HEK293T (cell line): ENCODE measurements at regions not wholly inside any gene's neighbourhood (a gene's known extent, or its start where the extent isn't known, plus 50 kb on each side); places are given as distances from the start of the nearest gene placed in this dataset.

Source experiments
- CTCF ChIA-PET: fragments of 350-600 bp; formaldehyde crosslinking; extraction: SDS; loops from one replicate; lab custom pipeline; 2021; ENCODE audit warnings: antibody characterized with exemption, inconsistent platforms; lab: Yijun Ruan, JAX
- POLR2A ChIA-PET: fragments of 350-600 bp; formaldehyde crosslinking; extraction: SDS; loops from one replicate; lab custom pipeline; 2020; ENCODE audit warnings: antibody characterized with exemption, inconsistent platforms; lab: Yijun Ruan, JAX
- DNase-seq: peaks from one replicate; pipeline ENCODE4 v3.0.0; 2012; ENCODE audit warnings: mixed read lengths; ENCODE audit errors: extremely low spot score
- ARNT ChIP-seq: fragments of 450-650 bp; IDR thresholded peaks from 2 replicates; pipeline ENCODE4 v1.6.1; 2017; ENCODE audit warnings: mild to moderate bottlenecking
- BHLHE40 ChIP-seq: fragments of 450-650 bp; IDR thresholded peaks from 2 replicates; pipeline ENCODE4 v1.6.1; 2016; ENCODE audit warnings: mild to moderate bottlenecking, moderate library complexity, borderline replicate concordance
- CTBP1 ChIP-seq: fragments of 450-650 bp; IDR thresholded peaks from 2 replicates; pipeline ENCODE4 v1.6.1; 2016; ENCODE audit warnings: borderline replicate concordance
- ELF4 ChIP-seq: fragments of 450-650 bp; IDR thresholded peaks from 2 replicates; pipeline ENCODE4 v1.6.1; 2017; ENCODE audit warnings: antibody characterized with exemption
- FOXA1 ChIP-seq: fragments of 450-650 bp; IDR thresholded peaks from 2 replicates; pipeline ENCODE4 v1.6.1; 2016; ENCODE audit warnings: mild to moderate bottlenecking
- FOXK2 ChIP-seq: fragments of 450-650 bp; IDR thresholded peaks from 2 replicates; pipeline ENCODE4 v1.6.1; 2016; ENCODE audit warnings: mild to moderate bottlenecking
- FOXM1 ChIP-seq: fragments of 450-650 bp; IDR thresholded peaks from 2 replicates; pipeline ENCODE4 v1.6.1; 2017; ENCODE audit warnings: mild to moderate bottlenecking, borderline replicate concordance
- HDGF ChIP-seq: fragments of 450-650 bp; IDR thresholded peaks from 2 replicates; pipeline ENCODE4 v1.6.1; 2017; ENCODE audit warnings: antibody characterized with exemption, borderline replicate concordance
- L3MBTL2 ChIP-seq: fragments of 450-650 bp; conservative IDR thresholded peaks from 2 replicates; pipeline ENCODE4 v1.6.1; 2016; ENCODE audit warnings: mild to moderate bottlenecking
- LEF1 ChIP-seq: fragments of 450-650 bp; IDR thresholded peaks from 2 replicates; pipeline ENCODE4 v1.6.1; 2017; ENCODE audit warnings: mild to moderate bottlenecking, borderline replicate concordance
- NFRKB ChIP-seq: fragments of 450-650 bp; IDR thresholded peaks from 2 replicates; pipeline ENCODE4 v1.6.1; 2016; ENCODE audit warnings: mild to moderate bottlenecking, moderate library complexity
- SP1 ChIP-seq: fragments of 450-650 bp; IDR thresholded peaks from 2 replicates; pipeline ENCODE4 v1.6.1; 2017
- SUZ12 ChIP-seq: fragments of 450-650 bp; IDR thresholded peaks from 2 replicates; pipeline ENCODE4 v1.6.1; 2016; ENCODE audit warnings: mild to moderate bottlenecking
- TARDBP ChIP-seq: fragments of 450-650 bp; IDR thresholded peaks from 2 replicates; pipeline ENCODE4 v1.6.1; 2016
- ZNF384 ChIP-seq: fragments of 450-650 bp; IDR thresholded peaks from 2 replicates; pipeline ENCODE4 v1.6.1; 2016
- TF ChIP-seq, protein P1 (sequence below): fragments of 450-650 bp; IDR thresholded peaks from 2 replicates; pipeline ENCODE4 v1.6.1; 2016

DNA sequence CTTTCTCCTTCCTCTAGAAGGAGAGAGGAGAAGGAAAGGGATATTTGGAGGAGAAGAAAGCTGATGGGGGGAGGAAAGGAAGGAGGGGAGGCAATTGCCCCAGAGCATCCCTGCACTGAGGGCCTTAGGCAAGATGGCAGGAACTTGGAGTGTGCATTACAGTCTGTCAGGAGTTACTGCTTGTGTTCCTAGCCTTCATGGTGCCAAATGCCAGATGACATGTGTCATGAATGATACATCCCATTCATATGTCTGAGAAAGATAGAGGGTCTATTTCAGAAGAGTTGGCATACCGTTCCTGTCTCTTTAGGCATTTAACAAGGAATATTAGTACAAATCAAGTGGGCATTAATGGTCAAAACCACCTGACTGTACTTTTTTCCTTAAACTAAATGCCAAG lies 232.1 kb upstream of the NT5C1B start:
- POLR2A ChIA-PET: no interaction called here
- no peak for DNase-seq
- no peak for TF ChIP-seq L3MBTL2
- TF ChIP-seq LEF1: no peak
- no peak for TF ChIP-seq FOXK2
- TF ChIP-seq TARDBP: no peak
- TF ChIP-seq, protein P1, sequence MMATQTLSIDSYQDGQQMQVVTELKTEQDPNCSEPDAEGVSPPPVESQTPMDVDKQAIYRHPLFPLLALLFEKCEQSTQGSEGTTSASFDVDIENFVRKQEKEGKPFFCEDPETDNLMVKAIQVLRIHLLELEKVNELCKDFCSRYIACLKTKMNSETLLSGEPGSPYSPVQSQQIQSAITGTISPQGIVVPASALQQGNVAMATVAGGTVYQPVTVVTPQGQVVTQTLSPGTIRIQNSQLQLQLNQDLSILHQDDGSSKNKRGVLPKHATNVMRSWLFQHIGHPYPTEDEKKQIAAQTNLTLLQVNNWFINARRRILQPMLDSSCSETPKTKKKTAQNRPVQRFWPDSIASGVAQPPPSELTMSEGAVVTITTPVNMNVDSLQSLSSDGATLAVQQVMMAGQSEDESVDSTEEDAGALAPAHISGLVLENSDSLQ: no peak
- no peak for TF ChIP-seq HDGF
- no peak for TF ChIP-seq SP1
- TF ChIP-seq CTBP1: no peak
- CTCF ChIA-PET: no interaction called here

DNA sequence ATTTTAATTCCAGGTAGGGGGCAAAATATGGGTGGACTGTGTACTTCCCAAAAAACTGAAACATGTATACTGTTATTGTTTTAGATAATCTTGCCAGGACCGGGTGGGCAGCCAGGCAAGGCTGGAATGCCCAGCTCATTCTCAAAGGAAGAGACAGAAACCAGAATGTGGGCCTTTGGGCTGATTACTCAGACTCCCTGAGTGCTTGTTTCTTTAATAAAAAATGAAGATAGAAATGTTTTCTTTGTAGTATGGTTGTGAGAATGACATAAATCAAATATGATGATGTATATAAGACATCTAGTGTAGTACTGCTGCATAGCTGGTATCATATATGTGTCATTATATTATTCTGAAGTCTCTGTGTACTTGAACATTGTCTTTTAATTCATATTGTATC lies 231.6 kb upstream of the NT5C1B start:
- CTCF ChIA-PET: interaction anchor here (0.6 kb wide), 1 partner anchor 106 kb away, joined by 3 read pairs; no protein-coding TSS in a partner anchor
- TF ChIP-seq LEF1 (no peak), L3MBTL2 (no peak), ARNT (no peak), FOXM1 (no peak), FOXA1 (no peak), FOXK2 (no peak), CTBP1 (no peak), BHLHE40 (no peak), ZNF384 (no peak), SUZ12 (no peak), SP1 (no peak), HDGF (no peak), NFRKB (no peak), ELF4 (no peak), TARDBP (no peak)
- TF ChIP-seq, protein P1: no peak
- POLR2A ChIA-PET: no interaction called here
- no peak for DNase-seq

DNA sequence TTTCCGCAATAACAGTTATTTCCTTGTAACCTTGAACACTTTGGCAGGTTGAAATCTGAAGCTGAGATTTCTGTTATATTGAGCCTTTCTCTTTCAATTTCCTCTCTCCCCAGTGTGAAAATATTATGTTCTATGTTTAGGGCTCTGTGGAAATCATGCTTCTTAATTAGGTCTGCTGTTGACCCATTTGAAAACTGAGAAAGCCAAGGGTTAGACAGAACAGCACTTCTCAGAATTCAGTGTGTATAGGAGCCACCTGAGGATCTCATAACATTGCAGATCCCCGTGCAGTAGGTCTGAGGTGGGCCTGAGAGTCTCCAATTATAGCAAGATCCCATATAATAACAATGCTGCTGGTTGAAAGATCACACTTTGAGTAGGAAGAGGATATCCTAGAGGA lies 230.2 kb upstream of the NT5C1B start:
- TF ChIP-seq ELF4 (no peak), SUZ12 (no peak), HDGF (no peak), BHLHE40 (no peak), SP1 (no peak), NFRKB (no peak), TARDBP (no peak)
- TF ChIP-seq, protein P1: no peak
- ChIA-PET CTCF (no interaction called here), POLR2A (no interaction called here)
- DNase-seq: no peak

DNA sequence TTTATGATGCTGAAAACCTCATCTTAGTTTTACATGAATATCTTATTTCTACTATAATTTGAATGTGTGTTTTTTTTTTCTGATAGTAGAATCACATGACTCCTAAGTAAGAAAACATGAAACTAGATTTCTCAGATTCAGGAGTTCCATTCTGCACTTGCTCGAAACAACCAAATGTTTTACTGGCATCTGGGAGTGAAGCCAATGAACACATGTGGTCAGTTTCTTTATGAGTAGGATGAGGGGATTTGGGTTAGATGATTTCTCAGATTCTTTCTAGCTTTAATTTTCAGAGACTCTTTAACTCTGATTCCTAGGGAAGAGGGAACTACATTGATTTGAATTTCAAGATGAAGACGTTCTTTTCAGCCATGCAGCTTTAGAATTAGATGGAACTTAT lies 225.0 kb upstream of the NT5C1B start:
- TF ChIP-seq FOXK2 (no peak), BHLHE40 (no peak), ZNF384 (no peak), CTBP1 (no peak), SP1 (no peak), L3MBTL2 (no peak), FOXM1 (no peak), HDGF (no peak), TARDBP (no peak), NFRKB (no peak), ARNT (no peak), ELF4 (no peak), SUZ12 (no peak), LEF1 (no peak)
- TF ChIP-seq, protein P1: no peak
- CTCF ChIA-PET: no interaction called here

DNA sequence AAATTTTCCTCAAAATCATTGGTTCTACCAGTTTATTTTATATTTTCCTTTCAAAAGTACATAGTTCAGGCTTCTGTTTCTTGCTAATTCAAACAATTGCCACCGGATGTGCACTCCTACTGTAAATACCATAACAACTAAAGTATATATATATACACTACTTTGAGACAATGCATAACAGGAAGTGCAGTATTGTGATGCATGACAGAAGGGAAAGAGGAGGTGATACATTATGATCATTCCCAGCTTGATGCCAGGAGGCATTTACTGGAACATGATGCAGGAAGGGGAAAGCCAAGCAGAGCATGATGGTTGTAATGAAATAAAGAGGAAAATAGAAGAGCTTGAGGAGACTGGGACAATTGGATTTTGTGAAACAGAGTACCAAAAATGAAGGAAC lies 215.2 kb upstream of the NT5C1B start:
- DNase-seq: no peak
- ChIA-PET CTCF (no interaction called here), POLR2A (no interaction called here)
- no peak for TF ChIP-seq BHLHE40
- no peak for TF ChIP-seq SP1
- TF ChIP-seq CTBP1: no peak
- no peak for TF ChIP-seq FOXA1
- TF ChIP-seq ELF4: no peak
- TF ChIP-seq SUZ12: no peak
- TF ChIP-seq, protein P1: no peak
- TF ChIP-seq LEF1: no peak
- TF ChIP-seq FOXM1: no peak
- TF ChIP-seq FOXK2: no peak
- no peak for TF ChIP-seq ZNF384
- TF ChIP-seq ARNT: no peak
- TF ChIP-seq HDGF: no peak

More for the DNA sequence above, 225.0 kb upstream of the NT5C1B start:
- POLR2A ChIA-PET: no interaction called here
- DNase-seq: no peak

DNA sequence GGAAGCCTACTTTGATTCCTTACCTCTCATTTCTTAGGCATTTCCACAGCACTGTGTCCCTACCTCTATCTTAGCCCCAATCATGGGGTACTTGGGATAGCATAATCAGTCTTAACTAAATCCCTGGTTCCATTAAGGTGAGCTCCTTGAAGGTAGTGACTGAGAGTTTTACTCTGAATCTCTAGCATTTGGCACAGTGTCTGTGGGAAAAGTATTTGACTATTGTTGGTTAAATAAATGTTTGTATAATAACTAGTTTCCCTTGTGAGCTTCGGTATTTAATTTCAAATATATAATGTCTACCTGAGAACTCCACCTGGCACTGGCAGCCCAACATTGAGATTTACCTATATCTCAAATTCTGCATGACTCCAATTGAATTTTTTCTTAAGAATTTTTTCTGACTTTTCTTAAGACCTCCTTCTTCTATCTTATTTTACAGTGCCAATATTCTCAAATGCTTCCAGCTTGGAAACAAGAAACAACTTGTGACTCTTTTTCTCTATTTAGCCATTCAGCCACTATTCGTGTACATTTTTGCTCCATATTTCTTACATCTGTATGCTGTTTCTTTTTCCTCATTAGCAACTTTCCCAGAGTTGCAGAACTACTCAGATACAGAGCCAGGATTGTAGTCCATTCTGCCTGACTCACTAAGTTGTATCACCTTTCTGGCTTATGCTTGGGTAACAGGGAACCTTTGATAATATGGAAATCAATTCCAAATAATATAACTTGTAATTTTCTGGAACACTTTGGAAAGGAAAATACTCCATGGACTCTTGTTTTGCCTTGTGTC lies 214.0 kb upstream of the NT5C1B start:
- ChIA-PET POLR2A (no interaction called here), CTCF (no interaction called here)
- no peak for TF ChIP-seq SUZ12
- no peak for TF ChIP-seq ARNT
- TF ChIP-seq SP1: no peak
- no peak for TF ChIP-seq LEF1
- TF ChIP-seq, protein P1: no peak
- no peak for TF ChIP-seq NFRKB
- TF ChIP-seq CTBP1: no peak
- TF ChIP-seq ZNF384: no peak
- no peak for TF ChIP-seq ELF4
- no peak for TF ChIP-seq L3MBTL2
- TF ChIP-seq BHLHE40: no peak
- TF ChIP-seq TARDBP: no peak
- TF ChIP-seq HDGF: no peak
- TF ChIP-seq FOXM1: no peak
- TF ChIP-seq FOXK2: no peak
- no peak for TF ChIP-seq FOXA1
- DNase-seq: no peak
